ENCODE measurements at regions not wholly inside any gene's neighbourhood (a gene's known extent, or its start where the extent isn't known, plus 50 kb on each side); places are given as distances from the start of the nearest gene placed in this dataset.

DNA sequence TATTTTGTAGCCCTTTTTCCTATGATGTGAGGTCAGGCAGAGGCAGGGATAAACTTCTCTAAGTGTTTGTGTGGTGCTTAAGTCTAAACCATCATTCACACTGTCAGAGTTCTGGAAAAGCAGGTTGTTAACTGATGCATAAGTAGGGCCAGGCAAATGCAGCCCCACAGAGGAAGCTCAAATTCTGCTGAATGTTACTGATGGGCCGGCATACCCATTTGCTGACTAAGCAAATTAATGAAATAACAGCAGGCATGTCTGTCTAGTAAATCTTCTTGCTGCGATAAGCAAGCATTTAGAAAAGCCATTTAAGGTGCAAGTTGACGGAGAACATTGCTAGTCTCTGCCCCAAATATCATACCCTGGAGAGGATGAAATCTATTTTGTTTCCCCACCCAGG lies 523.2 kb upstream of the CCDC196 start (continued):
- TF ChIP-seq, protein P1, sequence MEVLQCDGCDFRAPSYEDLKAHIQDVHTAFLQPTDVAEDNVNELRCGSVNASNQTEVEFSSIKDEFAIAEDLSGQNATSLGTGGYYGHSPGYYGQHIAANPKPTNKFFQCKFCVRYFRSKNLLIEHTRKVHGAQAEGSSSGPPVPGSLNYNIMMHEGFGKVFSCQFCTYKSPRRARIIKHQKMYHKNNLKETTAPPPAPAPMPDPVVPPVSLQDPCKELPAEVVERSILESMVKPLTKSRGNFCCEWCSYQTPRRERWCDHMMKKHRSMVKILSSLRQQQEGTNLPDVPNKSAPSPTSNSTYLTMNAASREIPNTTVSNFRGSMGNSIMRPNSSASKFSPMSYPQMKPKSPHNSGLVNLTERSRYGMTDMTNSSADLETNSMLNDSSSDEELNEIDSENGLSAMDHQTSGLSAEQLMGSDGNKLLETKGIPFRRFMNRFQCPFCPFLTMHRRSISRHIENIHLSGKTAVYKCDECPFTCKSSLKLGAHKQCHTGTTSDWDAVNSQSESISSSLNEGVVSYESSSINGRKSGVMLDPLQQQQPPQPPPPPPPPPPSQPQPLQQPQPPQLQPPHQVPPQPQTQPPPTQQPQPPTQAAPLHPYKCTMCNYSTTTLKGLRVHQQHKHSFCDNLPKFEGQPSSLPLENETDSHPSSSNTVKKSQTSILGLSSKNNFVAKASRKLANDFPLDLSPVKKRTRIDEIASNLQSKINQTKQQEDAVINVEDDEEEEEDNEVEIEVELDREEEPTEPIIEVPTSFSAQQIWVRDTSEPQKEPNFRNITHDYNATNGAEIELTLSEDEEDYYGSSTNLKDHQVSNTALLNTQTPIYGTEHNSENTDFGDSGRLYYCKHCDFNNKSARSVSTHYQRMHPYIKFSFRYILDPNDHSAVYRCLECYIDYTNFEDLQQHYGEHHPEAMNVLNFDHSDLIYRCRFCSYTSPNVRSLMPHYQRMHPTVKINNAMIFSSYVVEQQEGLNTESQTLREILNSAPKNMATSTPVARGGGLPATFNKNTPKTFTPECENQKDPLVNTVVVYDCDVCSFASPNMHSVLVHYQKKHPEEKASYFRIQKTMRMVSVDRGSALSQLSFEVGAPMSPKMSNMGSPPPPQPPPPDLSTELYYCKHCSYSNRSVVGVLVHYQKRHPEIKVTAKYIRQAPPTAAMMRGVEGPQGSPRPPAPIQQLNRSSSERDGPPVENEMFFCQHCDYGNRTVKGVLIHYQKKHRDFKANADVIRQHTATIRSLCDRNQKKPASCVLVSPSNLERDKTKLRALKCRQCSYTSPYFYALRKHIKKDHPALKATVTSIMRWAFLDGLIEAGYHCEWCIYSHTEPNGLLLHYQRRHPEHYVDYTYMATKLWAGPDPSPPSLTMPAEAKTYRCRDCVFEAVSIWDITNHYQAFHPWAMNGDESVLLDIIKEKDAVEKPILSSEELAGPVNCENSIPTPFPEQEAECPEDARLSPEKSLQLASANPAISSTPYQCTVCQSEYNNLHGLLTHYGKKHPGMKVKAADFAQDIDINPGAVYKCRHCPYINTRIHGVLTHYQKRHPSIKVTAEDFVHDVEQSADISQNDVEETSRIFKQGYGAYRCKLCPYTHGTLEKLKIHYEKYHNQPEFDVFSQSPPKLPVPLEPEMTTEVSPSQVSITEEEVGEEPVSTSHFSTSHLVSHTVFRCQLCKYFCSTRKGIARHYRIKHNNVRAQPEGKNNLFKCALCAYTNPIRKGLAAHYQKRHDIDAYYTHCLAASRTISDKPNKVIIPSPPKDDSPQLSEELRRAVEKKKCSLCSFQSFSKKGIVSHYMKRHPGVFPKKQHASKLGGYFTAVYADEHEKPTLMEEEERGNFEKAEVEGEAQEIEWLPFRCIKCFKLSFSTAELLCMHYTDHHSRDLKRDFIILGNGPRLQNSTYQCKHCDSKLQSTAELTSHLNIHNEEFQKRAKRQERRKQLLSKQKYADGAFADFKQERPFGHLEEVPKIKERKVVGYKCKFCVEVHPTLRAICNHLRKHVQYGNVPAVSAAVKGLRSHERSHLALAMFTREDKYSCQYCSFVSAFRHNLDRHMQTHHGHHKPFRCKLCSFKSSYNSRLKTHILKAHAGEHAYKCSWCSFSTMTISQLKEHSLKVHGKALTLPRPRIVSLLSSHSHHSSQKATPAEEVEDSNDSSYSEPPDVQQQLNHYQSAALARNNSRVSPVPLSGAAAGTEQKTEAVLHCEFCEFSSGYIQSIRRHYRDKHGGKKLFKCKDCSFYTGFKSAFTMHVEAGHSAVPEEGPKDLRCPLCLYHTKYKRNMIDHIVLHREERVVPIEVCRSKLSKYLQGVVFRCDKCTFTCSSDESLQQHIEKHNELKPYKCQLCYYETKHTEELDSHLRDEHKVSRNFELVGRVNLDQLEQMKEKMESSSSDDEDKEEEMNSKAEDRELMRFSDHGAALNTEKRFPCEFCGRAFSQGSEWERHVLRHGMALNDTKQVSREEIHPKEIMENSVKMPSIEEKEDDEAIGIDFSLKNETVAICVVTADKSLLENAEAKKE (CRISPR knock-in tag; IDR thresholded peaks at IDR 0.05), result no peak
- TF ChIP-seq, protein P2, sequence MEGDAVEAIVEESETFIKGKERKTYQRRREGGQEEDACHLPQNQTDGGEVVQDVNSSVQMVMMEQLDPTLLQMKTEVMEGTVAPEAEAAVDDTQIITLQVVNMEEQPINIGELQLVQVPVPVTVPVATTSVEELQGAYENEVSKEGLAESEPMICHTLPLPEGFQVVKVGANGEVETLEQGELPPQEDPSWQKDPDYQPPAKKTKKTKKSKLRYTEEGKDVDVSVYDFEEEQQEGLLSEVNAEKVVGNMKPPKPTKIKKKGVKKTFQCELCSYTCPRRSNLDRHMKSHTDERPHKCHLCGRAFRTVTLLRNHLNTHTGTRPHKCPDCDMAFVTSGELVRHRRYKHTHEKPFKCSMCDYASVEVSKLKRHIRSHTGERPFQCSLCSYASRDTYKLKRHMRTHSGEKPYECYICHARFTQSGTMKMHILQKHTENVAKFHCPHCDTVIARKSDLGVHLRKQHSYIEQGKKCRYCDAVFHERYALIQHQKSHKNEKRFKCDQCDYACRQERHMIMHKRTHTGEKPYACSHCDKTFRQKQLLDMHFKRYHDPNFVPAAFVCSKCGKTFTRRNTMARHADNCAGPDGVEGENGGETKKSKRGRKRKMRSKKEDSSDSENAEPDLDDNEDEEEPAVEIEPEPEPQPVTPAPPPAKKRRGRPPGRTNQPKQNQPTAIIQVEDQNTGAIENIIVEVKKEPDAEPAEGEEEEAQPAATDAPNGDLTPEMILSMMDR (conservative IDR thresholded peaks at IDR 0.05; ENCODE audit: low read depth in 2 of 2), result no peak

- Histone ChIP-seq H3F3A (replicated peaks; ENCODE audit: low read depth) (no peaks in the 10 kb centered on the region), H4K20me1 (replicated peaks; ENCODE audit: insufficient read depth) (no peaks in the 10 kb centered on the region), H3K27ac (ENCODE audit: low read depth) (no peak overlapping the region), H3K4me3 (no peak overlapping the region), H3K79me2 (replicated peaks; ENCODE audit: insufficient read depth) (no peaks in the 10 kb centered on the region), H3K36me3 (ENCODE audit: insufficient read depth) (no peaks in the 10 kb centered on the region), H3K9me2 (ENCODE audit: insufficient read depth) (peaks cover 8% of the 10 kb centered on the region; the same call in 1 of the 2 replicates), H2AFZ (peak overlapping the region; percentile 43; the same call in 1 of the 2 replicates), H3K4me2 (no peak overlapping the region), H3K4me1 (ENCODE audit: insufficient read depth) (peaks cover 2% of the 10 kb centered on the region; the same call in 1 of the 2 replicates), H3K27me3 (ENCODE audit: insufficient read depth) (no peaks in the 10 kb centered on the region)
- Mint-ChIP-seq H3K36me3 (ENCODE audit: low read depth) (no peaks in the 10 kb centered on the region), H3K4me1 (peaks cover 14% of the 10 kb centered on the region), H3K27ac (no peak overlapping the region), H3K9me3 (no peaks in the 10 kb centered on the region), H3K27me3 (ENCODE audit: insufficient read depth, low read depth, poor library complexity) (no peaks in the 10 kb centered on the region), H3K4me3 (no peak overlapping the region)
- DNase-seq (ENCODE audit: low spot score) (no peak), ATAC-seq (no peak)
- TF ChIP-seq CREB1 (CRISPR knock-in tag; IDR thresholded peaks at IDR 0.05; ENCODE audit: low read depth) (no peak), STAT1 (IDR thresholded peaks at IDR 0.05; ENCODE audit: unreplicated experiment) (no peak), EZH2phosphoT487 (IDR thresholded peaks at IDR 0.05; ENCODE audit: unreplicated experiment) (no peak), REST (IDR thresholded peaks at IDR 0.05; ENCODE audit: unreplicated experiment) (no peak), POLR2AphosphoS5 (IDR thresholded peaks at IDR 0.05; ENCODE audit: low read depth) (no peak), JUNB (IDR thresholded peaks at IDR 0.05; ENCODE audit: unreplicated experiment) (no peak), NANOG (IDR thresholded peaks at IDR 0.05; ENCODE audit: borderline replicate concordance) (no peak), ZNF331 (CRISPR knock-in tag; IDR thresholded peaks at IDR 0.05; ENCODE audit: low read depth) (no peak), ETS1 (IDR thresholded peaks at IDR 0.05) (no peak)
- TF ChIP-seq, protein P2 (conservative IDR thresholded peaks at IDR 0.05; ENCODE audit: low read depth in 2 of 2), result no peak
Measured at GRCh38 chr14:65964366-65964765, 521.8 kb upstream of the CCDC196 start.
